Keratinocyte (primary cell): ENCODE measurements at regions not wholly inside any gene's neighbourhood (a gene's known extent, or its start where the extent isn't known, plus 50 kb on each side); places are given as distances from the start of the nearest gene placed in this dataset.

ENCODE experiments used
- CTCF ChIP-seq, 3 experiments: IDR thresholded peaks in 1 of 3; conservative IDR thresholded peaks in 1 of 3; optimal IDR thresholded peaks in 1 of 3; 2 replicates in 2 of 3; 3 replicates in 1 of 3; pipeline versions ENCODE3 to v1.5.1; 2011; ENCODE audit warnings: low read length in 3 of 3, mild to moderate bottlenecking in 3 of 3, moderate library complexity in 2 of 3, control low read depth in 1 of 3, inconsistent platforms in 1 of 3; ENCODE audit not compliant: insufficient read depth in 2 of 3; ENCODE audit errors: extremely low read depth in 1 of 3
- EZH2 ChIP-seq: IDR thresholded peaks from one replicate; pipeline ENCODE4 v1.6.1; 2012; ENCODE audit warnings: inconsistent platforms, mild to moderate bottlenecking, low read length, moderate library complexity

GRCh38 chr11:116210663-116211062 is 562.1 kb downstream of the BUD13 start:
- TF ChIP-seq EZH2 (no peak), CTCF (optimal IDR thresholded peaks at IDR 0.05 in 1 of 3, IDR thresholded peaks at IDR 0.05 in 1 of 3, conservative IDR thresholded peaks at IDR 0.05 in 1 of 3; ENCODE audit: extremely low read depth in 1 of 3, insufficient read depth in 2 of 3, low read length in 3 of 3) (no peak)
